Tibial nerve (tissue), 3 donors: ENCODE measurements at regions not wholly inside any gene's neighbourhood (a gene's known extent, or its start where the extent isn't known, plus 50 kb on each side); places are given as distances from the start of the nearest gene placed in this dataset.

Source experiments
- POLR2A ChIP-seq, 2 donors: fragments of 450-650 bp; IDR thresholded peaks; one replicate each; pipeline ENCODE4 v1.6.1; 2017; ENCODE audit warnings: antibody characterized with exemption in 2 of 2, mild to moderate bottlenecking in 2 of 2, moderate library complexity in 2 of 2
- TF ChIP-seq, protein P1 (sequence below), 5 experiments: fragments of 200-600 bp in 3 of 5; fragments of 450-650 bp in 2 of 5; sonication (generic) in 3 of 5; IDR thresholded peaks; one replicate each; pipeline ENCODE4 v1.5.1; 2016 to 2019; ENCODE audit warnings: antibody characterized with exemption in 5 of 5, mild to moderate bottlenecking in 3 of 5, moderate library complexity in 2 of 5

DNA sequence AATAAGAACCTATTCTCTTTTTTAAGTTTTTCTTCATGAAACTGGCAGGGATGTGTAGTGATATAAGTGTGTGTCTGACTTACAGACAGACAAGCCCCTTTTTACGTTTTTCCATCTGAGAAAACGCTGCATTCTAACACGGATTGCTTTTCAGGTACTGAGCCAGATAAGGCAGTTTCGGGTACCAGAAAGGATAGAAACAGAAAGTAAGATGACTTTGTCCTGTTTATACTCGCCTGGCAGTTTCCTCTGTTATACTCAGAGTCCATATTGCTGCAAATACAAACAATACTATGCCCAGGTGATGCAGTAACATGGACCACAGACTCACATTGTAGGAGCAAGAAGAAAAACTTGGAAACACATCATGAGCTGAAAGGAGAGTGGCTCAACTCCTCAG lies 2320.6 kb upstream of the AGA start:
- no peak for TF ChIP-seq POLR2A (IDR thresholded peaks at IDR 0.05)
- TF ChIP-seq, protein P1, sequence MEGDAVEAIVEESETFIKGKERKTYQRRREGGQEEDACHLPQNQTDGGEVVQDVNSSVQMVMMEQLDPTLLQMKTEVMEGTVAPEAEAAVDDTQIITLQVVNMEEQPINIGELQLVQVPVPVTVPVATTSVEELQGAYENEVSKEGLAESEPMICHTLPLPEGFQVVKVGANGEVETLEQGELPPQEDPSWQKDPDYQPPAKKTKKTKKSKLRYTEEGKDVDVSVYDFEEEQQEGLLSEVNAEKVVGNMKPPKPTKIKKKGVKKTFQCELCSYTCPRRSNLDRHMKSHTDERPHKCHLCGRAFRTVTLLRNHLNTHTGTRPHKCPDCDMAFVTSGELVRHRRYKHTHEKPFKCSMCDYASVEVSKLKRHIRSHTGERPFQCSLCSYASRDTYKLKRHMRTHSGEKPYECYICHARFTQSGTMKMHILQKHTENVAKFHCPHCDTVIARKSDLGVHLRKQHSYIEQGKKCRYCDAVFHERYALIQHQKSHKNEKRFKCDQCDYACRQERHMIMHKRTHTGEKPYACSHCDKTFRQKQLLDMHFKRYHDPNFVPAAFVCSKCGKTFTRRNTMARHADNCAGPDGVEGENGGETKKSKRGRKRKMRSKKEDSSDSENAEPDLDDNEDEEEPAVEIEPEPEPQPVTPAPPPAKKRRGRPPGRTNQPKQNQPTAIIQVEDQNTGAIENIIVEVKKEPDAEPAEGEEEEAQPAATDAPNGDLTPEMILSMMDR (IDR thresholded peaks at IDR 0.05): no peak
